Fibroblast of upper back skin (primary cell): ENCODE measurements at regions not wholly inside any gene's neighbourhood (a gene's known extent, or its start where the extent isn't known, plus 50 kb on each side); places are given as distances from the start of the nearest gene placed in this dataset.
"Not testable (repeated sequence)": the region's sequence is repeated elsewhere in the genome, so short reads cannot be mapped to it uniquely, and the experiment has no call there.

Experiments used
- DNase-seq: peaks from one replicate; pipeline ENCODE4 v3.0.0-alpha.2; 2013

- no peak for DNase-seq
These were observed 52.3 kb downstream of the MRPL57 start for GRCh38 chr13:21228738-21229137.

- DNase-seq, result no peak
These were observed 53.0 kb downstream of the MRPL57 start for GRCh38 chr13:21229241-21230024.

GRCh38 chr13:21230516-21230915 lies 54.1 kb downstream of the MRPL57 start:
- DNase-seq, result no peak

- DNase-seq, result peak; percentile 22
These were observed 55.0 kb downstream of the MRPL57 start for GRCh38 chr13:21231426-21231940.

GRCh38 chr13:21232196-21232595 lies 55.7 kb downstream of the MRPL57 start:
- DNase-seq, result peak; percentile 35

- no peak for DNase-seq
These were observed 56.1 kb downstream of the MRPL57 start for GRCh38 chr13:21232599-21232998.

- DNase-seq, result no peak
These were observed 56.6 kb downstream of the MRPL57 start for GRCh38 chr13:21233086-21233485.

- DNase-seq, result peak; percentile 21
These were observed 58.1 kb downstream of the MRPL57 start for GRCh38 chr13:21234526-21234925.

- no peak for DNase-seq
These were observed 58.7 kb downstream of the MRPL57 start for GRCh38 chr13:21235174-21235573.

- DNase-seq, result no peak
These were observed 60.6 kb downstream of the MRPL57 start for GRCh38 chr13:21237081-21237480.

- DNase-seq, result no peak
These were observed 61.8 kb downstream of the MRPL57 start for GRCh38 chr13:21238267-21238666.

GRCh38 chr13:21240586-21240985 lies 64.1 kb downstream of the MRPL57 start:
- DNase-seq, result peak; percentile 72

GRCh38 chr13:21242236-21242635 lies 65.8 kb downstream of the MRPL57 start:
- DNase-seq, result no peak

GRCh38 chr13:21243045-21243897 lies 66.8 kb downstream of the MRPL57 start:
- no peak for DNase-seq

GRCh38 chr13:21243898-21244184 lies 67.4 kb downstream of the MRPL57 start:
- DNase-seq, result not testable (repeated sequence)

- DNase-seq, result no peak
These were observed 70.4 kb downstream of the MRPL57 start for GRCh38 chr13:21246761-21247452.

GRCh38 chr13:21256351-21256761 lies 79.9 kb downstream of the MRPL57 start:
- DNase-seq, result no peak

GRCh38 chr13:21256891-21257290 lies 80.4 kb downstream of the MRPL57 start:
- DNase-seq, result no peak

GRCh38 chr13:21259571-21260455 lies 83.4 kb downstream of the MRPL57 start:
- no peak for DNase-seq

- not testable (repeated sequence) for DNase-seq
These were observed 84.3 kb downstream of the MRPL57 start for GRCh38 chr13:21260561-21261290.

- DNase-seq, result not testable (repeated sequence)
These were observed 85.2 kb downstream of the MRPL57 start for GRCh38 chr13:21261487-21262216.
